NCI-H1694 (cell line): ENCODE measurements at regions not wholly inside any gene's neighbourhood (a gene's known extent, or its start where the extent isn't known, plus 50 kb on each side); places are given as distances from the start of the nearest gene placed in this dataset.

ENCODE experiments used
- DNase-seq: peaks from one replicate; lab custom pipeline; 2025; lab: John Stamatoyannopoulos, UW

DNA sequence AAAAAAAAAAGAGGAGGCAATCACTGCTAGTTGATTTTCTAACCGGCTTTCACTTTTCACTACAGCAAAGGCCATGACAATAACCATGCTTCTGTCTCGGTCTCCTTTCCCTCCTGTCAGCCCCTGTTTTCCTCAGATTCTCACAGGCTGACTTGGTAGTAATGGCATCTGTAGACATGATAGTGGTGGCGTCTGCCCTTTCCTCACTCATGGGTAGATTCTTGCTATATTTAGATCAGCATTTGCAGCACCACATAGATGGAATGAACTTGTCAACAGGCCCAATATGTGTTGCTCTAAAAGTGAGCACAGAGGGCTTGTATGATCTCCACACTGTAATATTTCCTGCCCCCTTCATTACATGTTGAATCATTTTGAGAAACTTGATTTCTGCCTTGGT, 120.3 kb upstream of the FTMT start:
- no peak for DNase-seq

DNA sequence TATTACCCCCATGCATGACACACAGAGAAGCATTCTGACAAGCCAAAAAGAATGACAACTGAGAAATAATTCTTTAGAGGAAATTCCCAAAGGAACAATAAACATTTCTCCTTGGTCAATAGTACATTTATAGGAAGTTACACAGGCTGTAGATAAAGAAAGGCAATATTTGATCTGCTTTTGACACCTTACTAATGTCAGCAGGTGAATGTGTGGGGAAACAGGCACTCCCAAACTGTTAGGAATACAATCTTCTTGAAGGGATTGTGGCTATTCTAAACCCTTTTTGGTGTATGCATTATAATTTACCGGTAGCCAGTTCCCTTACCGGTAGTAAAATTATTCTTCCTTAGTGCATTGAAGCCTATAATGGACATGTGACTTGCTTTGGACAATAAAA, 116.1 kb upstream of the FTMT start:
- DNase-seq: no peak

GRCh38 chr5:121737120-121737519, 114.6 kb upstream of the FTMT start:
- no peak for DNase-seq

DNA sequence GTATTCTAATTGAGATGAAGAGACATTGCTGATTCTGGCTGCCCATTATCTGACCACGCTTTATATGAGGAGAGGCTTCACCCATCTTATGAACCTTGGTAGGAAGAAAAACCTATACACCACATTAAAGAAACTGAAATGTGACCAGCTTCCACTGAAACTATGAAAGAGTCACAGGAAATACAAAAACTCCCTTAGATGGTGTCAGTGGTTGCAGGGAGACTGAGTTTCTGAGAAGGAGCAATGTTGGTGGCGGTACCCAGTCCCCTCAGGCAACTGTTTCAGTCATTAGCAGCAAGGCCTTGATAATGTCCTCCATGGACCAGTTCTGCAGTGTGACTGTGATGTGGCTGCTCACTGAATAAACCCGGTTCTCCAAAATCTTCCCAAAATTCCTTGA, 110.5 kb upstream of the FTMT start:
- DNase-seq: no peak

DNA sequence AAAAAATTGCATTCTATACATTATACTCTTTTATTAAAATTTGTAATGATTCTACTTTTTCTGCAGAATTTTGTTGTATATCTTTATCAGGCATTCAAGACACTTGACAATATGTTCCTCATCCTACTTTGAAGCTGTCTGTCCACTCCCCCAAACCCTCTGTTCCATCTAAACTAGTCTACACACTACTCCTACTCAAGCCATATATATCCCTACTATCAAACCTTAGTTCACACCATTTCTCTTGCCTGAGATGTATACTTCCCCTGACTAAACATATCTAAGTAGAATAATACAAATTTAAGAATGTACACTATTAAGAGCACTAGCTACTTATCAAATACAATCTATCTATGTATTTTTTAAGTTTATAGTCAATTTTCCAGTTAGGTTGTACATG, 107.1 kb upstream of the FTMT start:
- DNase-seq: no peak

DNA sequence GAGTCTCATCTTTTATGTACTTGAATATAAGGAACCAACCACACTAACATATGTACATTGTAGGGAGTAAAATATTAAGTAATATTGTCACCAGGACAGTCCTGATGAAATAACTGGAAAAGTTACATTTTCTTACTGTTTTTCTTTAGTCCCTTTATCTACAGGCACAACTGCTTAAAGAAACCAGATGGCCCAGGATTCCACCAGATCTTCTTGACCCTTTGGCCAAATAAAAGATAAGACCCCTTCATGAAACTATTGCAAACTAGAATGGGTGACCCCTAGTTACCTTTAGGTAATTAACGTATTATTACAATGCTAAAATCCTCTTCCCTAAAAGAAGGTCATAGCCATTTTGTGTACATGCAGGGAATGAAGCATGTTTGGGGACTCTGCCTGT, 106.3 kb upstream of the FTMT start:
- DNase-seq: no peak

- no peak for DNase-seq
Observed at GRCh38 chr5:121746763-121747162, 104.9 kb upstream of the FTMT start.

DNA sequence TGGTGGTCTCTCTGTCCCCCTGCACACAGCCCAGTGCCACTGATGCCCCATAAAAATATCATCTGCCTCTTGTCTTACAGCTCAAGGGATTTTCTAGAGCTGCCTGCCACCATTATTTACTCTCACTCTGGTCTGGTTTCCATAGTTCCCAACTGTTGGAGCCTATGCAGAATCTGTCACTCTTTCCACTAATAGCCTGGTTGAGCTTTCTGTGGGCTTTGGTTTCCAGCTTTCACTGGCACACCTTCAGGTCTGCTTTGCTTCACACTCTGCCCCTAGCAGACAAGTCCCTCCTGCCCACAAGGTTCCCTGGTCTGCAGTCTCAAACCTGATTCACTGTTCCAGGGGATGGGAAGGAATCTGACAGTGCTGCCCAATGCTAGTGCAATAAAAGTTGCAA, 103.0 kb upstream of the FTMT start:
- no peak for DNase-seq

GRCh38 chr5:121752149-121752548, 99.5 kb upstream of the FTMT start:
- DNase-seq: no peak

DNA sequence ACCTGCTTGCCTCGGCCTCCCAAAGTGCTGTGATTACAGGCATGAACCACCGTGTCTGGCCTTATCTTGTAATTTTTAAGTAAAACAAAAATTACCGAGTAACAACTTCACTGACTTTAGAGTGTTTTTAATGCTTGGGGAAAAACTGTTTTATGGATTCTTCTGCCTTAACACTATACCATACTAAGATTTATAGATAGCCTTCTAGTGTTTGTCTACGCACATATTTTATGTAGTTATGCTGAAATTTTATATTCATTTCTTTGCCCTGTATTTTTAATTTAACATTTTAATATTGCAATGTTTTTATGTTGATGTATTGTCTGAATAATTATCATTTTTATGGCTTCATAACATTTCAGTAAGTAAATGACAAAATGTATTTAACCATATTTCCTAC, 96.4 kb upstream of the FTMT start:
- DNase-seq: no peak

DNA sequence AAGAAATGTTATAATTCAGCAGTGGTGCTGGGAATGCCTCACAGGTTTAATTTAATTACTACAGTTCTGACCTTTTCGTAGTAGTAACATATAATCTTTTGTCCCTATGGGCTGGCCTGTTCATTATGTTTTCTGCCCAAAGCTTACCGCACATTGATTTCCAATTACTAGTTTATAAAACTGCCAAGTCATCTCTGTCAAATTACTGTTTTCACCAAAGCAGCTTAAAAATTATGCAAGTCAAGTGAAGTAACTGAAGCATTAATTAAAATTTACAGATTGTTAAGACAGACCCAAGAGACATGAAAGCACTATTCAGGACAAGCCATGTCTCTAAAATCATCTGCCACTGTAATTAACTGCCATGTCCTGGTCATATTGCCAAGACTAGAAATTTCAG, 93.9 kb upstream of the FTMT start:
- no peak for DNase-seq

DNA sequence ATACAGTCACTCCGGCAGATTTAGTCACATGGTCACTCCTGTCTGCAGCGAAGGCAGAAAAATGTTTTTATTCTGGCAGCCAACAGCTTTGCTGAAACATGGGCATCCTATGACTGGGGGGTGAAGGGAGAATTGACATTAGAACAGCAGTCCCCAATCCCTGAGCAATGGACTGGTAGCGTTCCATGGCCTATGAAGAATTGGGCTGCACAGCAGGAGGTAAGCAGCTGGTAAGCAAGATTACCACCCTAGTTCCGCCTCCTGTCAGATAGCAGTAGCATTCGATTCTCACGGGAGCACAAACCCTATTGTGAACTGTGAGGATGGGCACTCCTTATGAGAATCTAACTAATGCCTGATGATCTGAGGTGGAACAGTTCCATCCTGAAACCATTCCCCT, 93.1 kb upstream of the FTMT start:
- DNase-seq: no peak

- DNase-seq: no peak
Observed at GRCh38 chr5:121762426-121762825, 89.3 kb upstream of the FTMT start.

DNA sequence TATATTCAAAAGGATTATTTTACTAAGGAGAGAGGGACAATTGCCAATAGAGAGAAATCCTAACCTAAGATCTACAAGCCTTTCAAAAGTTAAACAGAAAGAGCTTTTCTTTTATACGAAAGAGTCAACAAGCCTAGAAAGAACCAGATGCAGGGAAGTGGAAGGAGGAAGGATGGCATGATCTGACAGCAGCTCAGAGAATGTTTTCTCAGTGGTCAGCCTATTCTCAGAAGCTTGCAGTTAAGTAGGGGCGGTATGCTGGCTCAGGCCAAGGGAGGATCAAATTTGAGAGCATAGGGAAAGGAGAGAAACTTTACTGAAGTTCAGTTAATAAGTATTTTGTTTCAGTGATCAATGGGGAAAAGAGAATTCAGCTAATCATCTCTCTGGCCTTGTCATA, 88.0 kb upstream of the FTMT start:
- no peak for DNase-seq

DNA sequence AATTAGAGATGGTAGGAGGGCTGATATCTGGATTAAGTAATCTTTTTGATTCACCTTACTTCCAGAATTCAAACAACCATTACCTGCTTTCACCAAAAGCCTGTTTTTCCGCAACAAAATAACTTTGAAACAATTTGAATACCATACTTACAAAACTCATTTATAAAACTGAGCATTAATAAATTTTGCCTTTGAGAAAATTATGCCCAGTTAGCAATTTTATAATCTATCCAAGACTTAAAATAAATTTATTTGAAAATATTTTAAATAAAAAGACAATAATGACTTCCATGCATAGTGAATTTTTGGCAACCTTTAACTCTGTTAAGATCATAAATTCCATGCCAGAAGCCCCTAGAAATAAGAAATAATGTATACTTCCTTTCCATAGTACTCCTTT, 71.3 kb upstream of the FTMT start:
- no peak for DNase-seq

GRCh38 chr5:121783700-121784099, 68.0 kb upstream of the FTMT start:
- DNase-seq: no peak

- DNase-seq: no peak
Observed at GRCh38 chr5:121793791-121794190, 57.9 kb upstream of the FTMT start.

DNA sequence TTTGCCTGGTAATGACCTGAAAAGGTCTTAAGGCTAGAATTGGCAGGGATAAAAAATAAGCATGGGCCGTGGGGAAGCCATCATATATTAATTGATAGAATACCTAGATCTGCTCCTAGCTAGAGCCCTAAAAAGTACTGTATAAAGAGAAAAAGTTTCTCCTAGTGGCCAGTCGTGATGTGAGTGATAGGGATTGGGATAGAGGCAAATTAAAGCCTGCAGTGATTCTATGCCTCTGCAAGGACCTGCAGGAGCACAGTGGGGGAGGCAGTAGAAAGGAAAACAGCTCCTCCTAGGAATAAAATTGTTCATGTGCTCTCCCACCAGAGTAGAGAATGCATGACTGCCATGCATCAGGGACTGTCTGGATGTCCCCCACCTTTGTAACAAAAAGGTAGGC, 56.2 kb upstream of the FTMT start:
- DNase-seq: no peak

- no peak for DNase-seq
Observed at GRCh38 chr5:121797681-121798518, 53.8 kb upstream of the FTMT start.
